ENCODE measurements at regions not wholly inside any gene's neighbourhood (a gene's known extent, or its start where the extent isn't known, plus 50 kb on each side); places are given as distances from the start of the nearest gene placed in this dataset.

GRCh38 chr6:144739873-144740272 lies 454.7 kb downstream of the UTRN start:
- no peak for DNase-seq

- no peak for DNase-seq
Measured at GRCh38 chr6:144741659-144742058, 456.5 kb downstream of the UTRN start.

- no peak for DNase-seq
Measured at GRCh38 chr6:144742779-144743178, 457.6 kb downstream of the UTRN start.

- no peak for DNase-seq
Measured at GRCh38 chr6:144744720-144745119, 459.6 kb downstream of the UTRN start.

GRCh38 chr6:144745439-144745838 lies 460.3 kb downstream of the UTRN start:
- DNase-seq: no peak

- no peak for DNase-seq
Measured at GRCh38 chr6:144746902-144747469, 461.9 kb downstream of the UTRN start.

- no peak for DNase-seq
Measured at GRCh38 chr6:144749263-144749662, 464.1 kb downstream of the UTRN start.

- no peak for DNase-seq
Measured at GRCh38 chr6:144753023-144753705, 468.0 kb downstream of the UTRN start.

GRCh38 chr6:144756469-144756868 lies 471.3 kb downstream of the UTRN start:
- no peak for DNase-seq

- DNase-seq: no peak
Measured at GRCh38 chr6:144757299-144757698, 472.2 kb downstream of the UTRN start.

GRCh38 chr6:144757730-144758129 lies 472.6 kb downstream of the UTRN start:
- no peak for DNase-seq

- no peak for DNase-seq
Measured at GRCh38 chr6:144758602-144759001, 473.5 kb downstream of the UTRN start.

GRCh38 chr6:144762469-144762868 lies 477.3 kb downstream of the UTRN start:
- DNase-seq: no peak

- no peak for DNase-seq
Measured at GRCh38 chr6:144767051-144767450, 481.9 kb downstream of the UTRN start.

- DNase-seq: no peak
Measured at GRCh38 chr6:144768551-144769075, 483.5 kb downstream of the UTRN start.

GRCh38 chr6:144769142-144769541 lies 484.0 kb downstream of the UTRN start:
- DNase-seq: no peak

GRCh38 chr6:144776031-144776819 lies 491.1 kb downstream of the UTRN start:
- no peak for DNase-seq

- DNase-seq: no peak
Measured at GRCh38 chr6:144777249-144777648, 492.1 kb downstream of the UTRN start.

GRCh38 chr6:144778056-144778455 lies 492.9 kb downstream of the UTRN start:
- DNase-seq: no peak

GRCh38 chr6:144778773-144779492 lies 493.8 kb downstream of the UTRN start:
- DNase-seq: no peak

- DNase-seq: no peak
Measured at GRCh38 chr6:144781836-144782235, 496.7 kb downstream of the UTRN start.

GRCh38 chr6:144782634-144783033 lies 497.5 kb downstream of the UTRN start:
- no peak for DNase-seq

GRCh38 chr6:144785056-144785455 lies 499.9 kb downstream of the UTRN start:
- DNase-seq: no peak

Measured in activated gamma-delta T cell treated with Interleukin-2 at 50 U/mL for 16 hours (primary cell).